Neural cell (in vitro differentiated cells): ENCODE measurements at regions not wholly inside any gene's neighbourhood (a gene's known extent, or its start where the extent isn't known, plus 50 kb on each side); places are given as distances from the start of the nearest gene placed in this dataset.

Source experiments
- H2AFZ ChIP-seq: fragments of 200-600, 300-800 bp; sonication (generic), shearing (Covaris generic); 2 replicates; pipeline ENCODE4 v1.6.0; 2014; ENCODE audit warnings: low read depth, mild to moderate bottlenecking, antibody characterized with exemption, low read length, moderate library complexity
- H3F3A ChIP-seq: fragments of 200-600 bp; shearing (Covaris generic); 2 replicates; pipeline ENCODE4 v1.6.1; 2016; ENCODE audit warnings: mild to moderate bottlenecking, moderate library complexity, mixed read lengths, antibody characterized with exemption, low read length; ENCODE audit not compliant: insufficient read depth, poor library complexity, severe bottlenecking
- H3K27ac ChIP-seq: fragments of 200-600, 300-800 bp; sonication (generic), shearing (Covaris generic); 2 replicates; pipeline ENCODE4 v1.5.1; 2014; ENCODE audit warnings: mild to moderate bottlenecking, low read length, moderate library complexity
- H3K27me3 ChIP-seq: fragments of 300-800, 200-600 bp; sonication (generic), shearing (Covaris generic); 2 replicates; pipeline ENCODE4 v1.6.0; 2014; ENCODE audit warnings: mild to moderate bottlenecking, low read depth, low read length, moderate library complexity; ENCODE audit not compliant: insufficient read depth
- H3K36me3 ChIP-seq: fragments of 300-800, 200-600 bp; sonication (generic), shearing (Covaris generic); 2 replicates; pipeline ENCODE4 v1.5.1; 2014; ENCODE audit warnings: mild to moderate bottlenecking, antibody characterized with exemption, low read length, moderate library complexity; ENCODE audit not compliant: insufficient read depth
- H3K4me2 ChIP-seq: fragments of 300-800, 200-600 bp; sonication (generic), shearing (Covaris generic); 2 replicates; pipeline ENCODE4 v1.6.0; 2014; ENCODE audit warnings: mild to moderate bottlenecking, low read length
- H3K4me3 ChIP-seq: fragments of 300-800, 200-600 bp; sonication (generic), shearing (Covaris generic); 2 replicates; pipeline ENCODE4 v1.5.1; 2014; ENCODE audit warnings: mild to moderate bottlenecking, low read length, moderate library complexity
- H3K79me2 ChIP-seq: fragments of 200-600 bp; shearing (Covaris generic); replicated peaks from 2 replicates; pipeline ENCODE4 v1.6.0; 2014; ENCODE audit warnings: mild to moderate bottlenecking, low read length, moderate library complexity; ENCODE audit not compliant: insufficient read depth
- H3K9ac ChIP-seq: fragments of 300-800, 200-600 bp; sonication (generic), shearing (Covaris generic); 2 replicates; pipeline ENCODE4 v1.6.1; 2016; ENCODE audit warnings: mild to moderate bottlenecking, low read length, mixed read lengths
- H3K9me2 ChIP-seq: fragments of 200-600 bp; shearing (Covaris generic); 2 replicates; pipeline ENCODE4 v1.6.1; 2016; ENCODE audit warnings: mild to moderate bottlenecking, low read length, mixed read lengths; ENCODE audit not compliant: insufficient read depth
- H3K9me3 ChIP-seq: fragments of 200-600, 300-800 bp; sonication (generic), shearing (Covaris generic); 2 replicates; pipeline ENCODE4 v1.6.1; 2016; ENCODE audit warnings: mild to moderate bottlenecking, mixed run types, low read length, moderate library complexity, mixed read lengths
- H4K20me1 ChIP-seq: fragments of 200-600 bp; shearing (Covaris generic); 2 replicates; pipeline ENCODE4 v1.6.1; 2016; ENCODE audit warnings: mild to moderate bottlenecking, mixed run types; ENCODE audit not compliant: insufficient read depth
- CTCF ChIP-seq: fragments of 450-650 bp; IDR thresholded peaks from 2 replicates; pipeline ENCODE4 v1.5.1; 2014; ENCODE audit warnings: antibody characterized with exemption, mild to moderate bottlenecking, moderate library complexity; ENCODE audit not compliant: poor library complexity, severe bottlenecking
- EP300 ChIP-seq: fragments of 450-650 bp; conservative IDR thresholded peaks from 2 replicates; pipeline ENCODE4 v1.6.1; 2014; ENCODE audit warnings: antibody characterized with exemption, mild to moderate bottlenecking, moderate library complexity; ENCODE audit not compliant: poor library complexity, severe bottlenecking
- EZH2 ChIP-seq: fragments of 200-600, 300-800 bp; shearing (Covaris generic), sonication (generic); IDR thresholded peaks from 2 replicates; pipeline ENCODE4 v1.6.1; 2014; ENCODE audit warnings: antibody characterized with exemption, low read length, borderline replicate concordance, mild to moderate bottlenecking; ENCODE audit not compliant: insufficient read depth, poor library complexity, severe bottlenecking
- MXI1 ChIP-seq: fragments of 450-650 bp; conservative IDR thresholded peaks from 2 replicates; pipeline ENCODE4 v1.6.1; 2014; ENCODE audit warnings: antibody characterized with exemption, mild to moderate bottlenecking; ENCODE audit not compliant: poor library complexity, severe bottlenecking
- POLR2AphosphoS5 ChIP-seq: IDR thresholded peaks from 2 replicates; pipeline ENCODE4 v1.6.1; 2012
- RAD21 ChIP-seq: fragments of 450-650 bp; conservative IDR thresholded peaks from 2 replicates; pipeline ENCODE4 v1.6.1; 2014; ENCODE audit warnings: antibody characterized with exemption, mild to moderate bottlenecking, moderate library complexity
- REST ChIP-seq: IDR thresholded peaks from 2 replicates; pipeline ENCODE4 v1.6.1; 2012; ENCODE audit warnings: borderline replicate concordance
- SMC3 ChIP-seq: fragments of 450-650 bp; conservative IDR thresholded peaks from 2 replicates; pipeline ENCODE4 v1.6.1; 2014; ENCODE audit warnings: antibody characterized with exemption, mild to moderate bottlenecking, moderate library complexity; ENCODE audit not compliant: poor library complexity
- TAF1 ChIP-seq: IDR thresholded peaks from 2 replicates; pipeline ENCODE4 v1.6.1; 2012; ENCODE audit warnings: low read depth

- Histone ChIP-seq H3K27me3 (no peaks in the 10 kb centered on the region), H4K20me1 (no peaks in the 10 kb centered on the region), H3K9me2 (no peaks in the 10 kb centered on the region), H3F3A (no peaks in the 10 kb centered on the region), H3K79me2 (no peaks in the 10 kb centered on the region), H3K9ac (no peak overlapping the region), H3K9me3 (no peaks in the 10 kb centered on the region), H3K27ac (no peak overlapping the region), H3K4me2 (no peak overlapping the region), H2AFZ (no peak overlapping the region), H3K36me3 (no peaks in the 10 kb centered on the region), H3K4me3 (no peak overlapping the region)
- TF ChIP-seq EZH2 (no peak), RAD21 (no peak), TAF1 (no peak), REST (no peak), EP300 (no peak), POLR2AphosphoS5 (no peak), MXI1 (no peak), CTCF (no peak), SMC3 (no peak)
Measured at GRCh38 chr4:63233671-63234070, 1175.6 kb downstream of the TECRL start.

GRCh38 chr4:63232058-63232457 lies 1177.2 kb downstream of the TECRL start:
- Histone ChIP-seq H3K4me3 (no peak overlapping the region), H3K27me3 (no peaks in the 10 kb centered on the region)

More at GRCh38 chr4:63232058-63232457, 1177.2 kb downstream of the TECRL start:
- Histone ChIP-seq H3K9ac (no peak overlapping the region), H3K79me2 (no peaks in the 10 kb centered on the region), H3K36me3 (no peaks in the 10 kb centered on the region), H3F3A (no peaks in the 10 kb centered on the region), H2AFZ (no peak overlapping the region), H4K20me1 (no peaks in the 10 kb centered on the region), H3K9me2 (no peaks in the 10 kb centered on the region), H3K4me2 (no peak overlapping the region), H3K27ac (no peak overlapping the region), H3K9me3 (no peaks in the 10 kb centered on the region)
- TF ChIP-seq SMC3 (no peak), TAF1 (no peak), EZH2 (no peak), POLR2AphosphoS5 (no peak), REST (no peak), CTCF (no peak), EP300 (no peak), RAD21 (no peak), MXI1 (no peak)
